Skin of body (tissue), 1 donor: ENCODE measurements at regions not wholly inside any gene's neighbourhood (a gene's known extent, or its start where the extent isn't known, plus 50 kb on each side); places are given as distances from the start of the nearest gene placed in this dataset.

Experiments
- DNase-seq: peaks from one replicate; lab custom pipeline; 2025; lab: John Stamatoyannopoulos, UW

DNA sequence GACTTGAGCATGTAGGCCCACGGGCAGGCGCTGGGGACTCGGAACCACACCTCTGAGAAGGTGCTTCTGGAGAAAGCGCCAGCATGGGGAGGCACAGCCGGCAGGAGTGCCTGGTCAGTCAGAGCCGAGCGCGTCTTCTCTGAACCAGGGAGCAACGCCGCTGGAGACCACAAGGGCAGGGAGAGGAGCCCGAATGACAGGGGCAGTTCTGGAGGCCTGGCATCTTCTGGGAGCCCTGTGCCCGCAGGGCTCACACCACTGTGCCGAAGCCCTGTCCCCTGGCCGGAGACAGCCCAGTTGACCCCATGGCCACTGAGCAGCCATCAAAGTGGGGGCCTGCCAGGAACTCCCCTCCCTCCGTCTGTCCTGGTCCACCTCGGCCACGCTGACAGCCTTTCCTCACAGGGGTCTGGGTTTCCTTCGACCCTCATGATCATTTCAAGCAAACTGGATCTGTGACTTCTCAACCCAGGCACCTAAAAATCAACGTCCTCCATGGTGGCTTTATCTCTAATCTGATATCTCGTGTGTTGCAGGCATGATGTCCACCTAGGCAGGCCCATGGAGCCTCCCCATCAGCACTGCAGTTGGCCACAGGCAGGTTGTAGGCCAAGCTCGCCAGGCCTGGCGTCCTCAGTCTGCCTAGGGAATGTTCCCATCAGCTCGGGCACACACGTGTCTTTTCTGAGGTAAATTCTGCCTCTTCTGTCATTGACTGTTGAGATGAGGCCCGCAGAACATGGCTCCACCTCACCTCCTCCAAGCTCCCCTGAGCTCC, 299.3 kb upstream of the RTL1 start:
- DNase-seq = no peak

DNA sequence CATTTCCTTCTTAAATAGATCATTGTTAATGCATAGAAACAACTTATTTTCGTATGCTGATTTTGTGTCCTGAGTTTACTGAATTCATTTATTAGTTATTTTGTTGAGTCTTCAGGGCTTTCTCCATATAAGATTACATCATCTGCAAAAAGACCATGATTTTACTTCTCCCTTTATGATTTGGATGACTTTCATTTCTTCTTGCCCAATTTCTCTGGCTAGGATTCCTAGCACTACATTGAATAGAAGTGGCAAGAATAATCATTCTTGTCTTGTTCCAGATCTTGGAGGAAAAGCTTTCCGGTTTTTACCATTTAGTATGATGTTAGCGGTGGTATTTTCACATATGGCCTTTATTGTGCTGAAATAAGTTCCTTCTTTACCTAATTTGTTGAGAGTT, 303.0 kb upstream of the RTL1 start:
- peak; percentile 75 for DNase-seq

DNA sequence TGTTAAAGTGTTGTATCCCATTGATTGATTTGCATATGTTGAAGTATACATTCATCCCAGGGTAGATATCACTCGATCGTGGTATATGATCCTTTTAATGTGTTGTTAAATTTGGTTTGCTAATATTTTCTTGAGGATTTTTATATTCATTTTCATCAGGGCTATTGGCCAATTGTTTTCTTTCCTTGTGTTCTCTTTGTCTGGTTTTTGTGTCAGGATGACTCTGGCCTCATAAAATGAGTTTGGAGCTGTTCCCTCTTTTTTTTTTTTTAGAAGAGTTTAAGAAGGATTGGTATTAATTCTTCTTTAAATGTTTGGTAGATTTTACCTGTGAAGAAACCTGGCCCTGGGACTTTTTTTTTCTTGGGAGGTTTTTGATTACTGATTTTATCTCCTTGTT, 303.5 kb upstream of the RTL1 start:
- no peak for DNase-seq

DNA sequence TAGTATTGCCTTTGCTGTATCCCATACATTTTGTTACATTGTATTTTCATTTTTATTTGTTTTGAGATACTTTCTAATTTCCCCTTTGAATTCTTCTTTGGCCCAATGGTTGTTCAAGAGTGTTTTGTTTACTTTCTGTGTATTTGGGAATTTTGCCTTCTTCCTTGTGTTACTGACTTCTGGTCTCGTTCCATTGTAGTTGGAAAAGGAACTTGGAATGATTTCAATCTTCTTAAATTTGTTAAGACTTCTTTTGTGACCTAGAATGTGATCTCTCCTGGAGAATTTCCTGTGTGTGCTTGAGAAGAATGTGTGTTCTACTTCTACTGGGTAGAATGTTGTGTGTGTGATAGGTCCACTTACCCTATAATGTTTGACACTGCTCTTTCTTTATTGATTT, 304.4 kb upstream of the RTL1 start:
- DNase-seq = peak; percentile 16

DNA sequence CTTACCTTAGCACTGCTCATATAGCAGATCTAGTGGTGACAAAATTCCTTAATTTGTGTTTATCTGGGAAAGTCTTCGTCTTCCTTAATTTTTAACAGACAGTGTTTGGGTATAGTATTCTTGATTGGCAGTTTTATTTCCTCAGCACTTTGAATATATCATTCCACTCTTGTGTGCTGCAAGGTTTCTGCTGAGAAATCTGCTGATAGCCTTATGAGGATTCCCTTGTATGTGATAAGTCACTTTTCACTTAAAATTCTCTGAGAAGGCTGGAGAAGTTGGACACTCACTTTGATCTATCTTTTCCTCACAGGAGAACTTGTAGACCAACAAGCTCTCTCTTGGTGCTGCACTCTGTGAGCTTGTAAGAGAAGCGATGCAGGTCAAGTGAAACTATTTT, 306.1 kb upstream of the RTL1 start:
- no peak for DNase-seq

DNA sequence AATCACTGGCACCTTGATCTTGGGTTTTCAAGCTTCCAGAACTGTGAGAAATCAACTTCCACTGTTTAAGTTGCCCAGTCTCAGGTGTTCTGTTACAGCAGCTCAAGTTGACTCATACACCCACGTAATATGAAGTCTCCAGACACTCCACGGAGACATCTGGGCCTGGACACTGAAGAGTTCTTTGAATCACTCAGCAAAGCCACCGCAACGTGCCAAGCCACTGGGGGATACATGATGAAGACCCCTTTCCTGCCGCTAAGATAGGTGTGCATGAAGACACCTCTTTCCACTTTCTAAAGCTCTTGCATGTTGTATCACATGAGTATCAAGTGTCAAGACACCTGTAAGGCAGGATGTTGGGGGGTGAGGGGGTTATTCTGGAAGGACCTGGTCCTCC, 311.7 kb upstream of the RTL1 start:
- no peak for DNase-seq

DNA sequence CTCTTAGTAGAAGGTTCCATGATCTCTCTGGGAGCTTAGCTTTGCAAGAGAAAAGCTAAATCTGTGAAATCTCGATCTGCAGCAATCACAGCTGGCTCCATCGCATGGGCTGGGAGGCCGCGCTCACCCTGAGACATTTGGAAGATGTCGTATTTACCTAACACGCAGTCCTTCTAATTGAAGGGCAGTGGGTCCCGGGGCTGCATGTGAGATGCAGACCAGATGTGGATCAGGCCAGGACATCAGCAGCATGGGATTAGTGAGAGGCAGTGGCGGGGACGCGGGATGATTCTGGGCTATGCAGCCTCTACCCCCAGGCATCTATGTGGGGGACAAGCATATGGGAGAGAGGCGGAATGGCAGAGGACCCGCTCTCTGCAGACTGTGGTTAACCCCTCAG, 312.4 kb upstream of the RTL1 start:
- no peak for DNase-seq

DNA sequence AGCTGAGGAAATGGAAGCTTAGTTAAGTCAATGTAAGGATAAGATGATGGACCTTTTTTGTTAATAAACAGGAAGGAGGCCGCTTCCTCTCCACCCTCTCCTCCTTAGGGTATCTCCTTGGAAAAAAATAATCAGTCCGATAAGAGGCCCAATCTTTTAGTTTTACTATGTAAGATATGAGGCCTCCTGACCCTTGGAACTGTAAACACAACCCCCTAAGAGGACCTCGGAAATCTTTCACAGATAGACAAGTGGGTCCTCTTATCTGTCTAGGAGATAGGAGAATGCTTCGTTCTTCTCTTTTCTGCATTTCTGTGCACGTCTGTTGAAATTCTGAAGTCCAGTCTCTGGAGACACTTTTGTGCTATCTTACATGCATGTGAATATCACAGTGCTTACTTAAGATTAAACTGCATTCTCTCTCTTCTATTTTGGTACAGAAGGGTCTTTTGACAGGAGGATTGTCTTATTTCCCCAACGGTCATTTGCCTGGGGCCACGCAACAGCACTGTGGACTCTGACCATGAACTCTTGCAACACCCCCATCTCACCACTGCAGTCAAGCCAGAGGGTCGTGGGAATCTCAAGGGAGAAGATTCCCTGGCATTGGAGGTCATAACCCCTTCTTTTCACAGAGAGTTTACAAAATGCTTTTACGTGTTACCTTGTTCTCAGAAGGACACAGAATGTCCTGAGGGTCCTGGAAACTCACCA, 313.0 kb upstream of the RTL1 start:
- DNase-seq = no peak

DNA sequence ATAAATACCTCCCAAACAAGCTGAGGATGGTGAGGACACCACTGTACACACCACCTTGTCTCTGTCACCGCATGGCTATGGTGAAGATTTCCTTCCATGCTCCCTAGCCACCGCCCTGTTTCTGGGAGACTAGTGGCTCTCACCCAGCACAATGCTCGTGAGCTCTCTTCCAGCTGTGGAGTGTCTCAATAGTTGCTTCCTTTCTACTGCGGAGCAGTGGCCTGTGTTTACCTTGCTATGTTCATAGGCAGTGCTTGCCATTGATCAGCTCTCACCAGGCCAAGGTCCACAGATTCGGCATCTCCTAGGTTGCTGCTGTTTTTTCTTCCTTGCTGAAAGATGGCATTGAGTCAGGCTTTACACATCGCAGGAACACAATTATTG, 313.6 kb upstream of the RTL1 start:
- no peak for DNase-seq

DNA sequence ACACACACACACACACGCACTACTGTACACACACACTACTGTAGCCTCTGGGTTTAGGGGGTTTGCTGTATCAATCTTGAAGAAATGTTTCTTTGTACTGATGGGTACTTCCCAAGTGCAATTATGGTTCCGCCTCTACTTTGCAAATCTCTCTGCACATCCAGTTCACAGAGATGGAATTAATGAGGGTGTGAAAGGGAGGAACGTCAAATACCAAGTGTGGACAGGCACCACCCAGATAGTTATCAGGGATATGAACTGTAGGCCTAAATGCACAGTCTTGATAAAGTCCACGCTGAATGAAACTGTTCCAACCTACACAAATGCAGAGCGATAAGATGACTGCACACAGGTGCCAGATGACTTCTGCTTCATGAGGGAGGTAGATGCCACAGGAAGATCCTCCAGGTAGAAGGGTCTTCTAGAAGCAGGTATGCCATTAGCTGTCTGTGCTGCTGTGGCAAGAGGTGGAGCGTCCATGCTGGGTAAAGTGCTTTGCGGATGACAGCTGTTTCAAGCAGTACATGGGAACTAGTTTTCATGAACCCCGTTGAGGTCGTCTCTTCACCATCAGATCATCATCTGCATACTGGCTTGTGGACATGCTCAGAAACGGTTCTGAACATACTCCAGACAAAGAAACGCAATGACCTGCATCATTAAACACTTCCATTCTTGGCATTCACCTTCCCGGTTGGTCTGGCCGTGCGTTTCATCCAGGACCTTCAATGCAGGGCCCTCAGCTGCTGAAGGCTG, 314.3 kb upstream of the RTL1 start:
- DNase-seq = no peak

DNA sequence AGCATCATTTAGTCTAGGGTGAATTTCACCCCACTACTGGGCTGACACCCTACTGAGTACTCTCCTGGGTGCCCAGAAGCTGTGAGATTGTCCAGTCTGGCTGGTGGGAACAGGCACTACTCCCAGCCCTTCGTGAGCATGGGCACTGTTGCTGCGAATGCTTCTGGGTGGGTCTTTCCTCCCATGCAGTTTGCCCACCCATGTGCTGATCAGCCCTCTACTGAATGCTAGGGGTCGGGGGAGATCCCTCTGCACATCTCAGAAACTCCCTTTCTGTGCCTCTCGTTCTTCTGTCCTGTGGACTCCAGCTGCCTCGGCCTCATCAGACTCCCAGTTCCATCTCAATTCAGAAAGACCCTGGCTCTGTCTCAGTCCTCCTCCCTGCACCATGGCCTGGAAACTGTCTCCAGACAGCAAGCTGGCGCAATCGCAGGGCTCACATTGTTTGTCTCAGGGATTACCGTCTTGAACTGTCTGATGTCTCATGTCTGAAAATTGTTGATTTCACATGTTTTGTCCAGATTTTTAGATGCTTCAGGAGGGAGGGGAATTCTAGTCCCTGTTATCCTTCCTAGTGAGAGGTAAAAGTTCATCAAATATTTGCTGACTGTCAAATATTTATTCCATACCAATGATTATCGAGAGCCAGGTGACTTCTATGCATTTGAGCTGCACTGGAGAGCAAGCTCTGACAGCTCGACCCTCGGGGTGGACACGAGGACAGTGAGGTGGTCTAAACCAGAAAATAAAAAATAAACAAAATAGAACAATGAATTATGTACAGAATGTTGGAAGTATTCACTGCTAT, 316.6 kb upstream of the RTL1 start:
- DNase-seq = no peak

DNA sequence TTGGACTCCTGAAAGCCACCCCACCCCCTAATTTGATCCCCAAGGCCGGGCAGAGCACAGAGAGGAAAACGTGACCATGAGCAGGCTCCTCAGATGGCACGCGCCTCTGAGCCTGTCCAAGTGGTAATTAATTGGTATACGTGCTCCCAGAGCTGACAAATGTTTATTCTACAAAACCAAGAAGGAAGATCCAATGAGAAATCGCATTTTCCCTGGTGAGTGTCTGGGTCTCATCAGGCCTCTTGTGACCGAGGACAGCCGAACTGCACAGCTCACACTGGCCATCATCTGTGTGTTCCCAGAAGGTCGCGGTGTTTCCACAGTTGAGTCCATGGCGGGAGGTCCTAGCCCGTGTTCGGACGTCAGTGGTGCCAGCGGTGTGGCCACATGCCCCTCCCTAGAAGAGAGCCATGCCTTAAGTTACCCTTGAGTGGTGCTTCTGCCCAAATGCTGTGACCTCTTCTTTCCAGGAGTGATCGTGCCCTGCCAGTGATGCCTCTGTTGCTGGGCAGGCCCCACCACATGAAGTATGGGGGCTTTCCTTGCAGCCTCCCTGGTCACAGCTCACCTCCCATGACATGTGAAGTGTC, 317.5 kb upstream of the RTL1 start:
- no peak for DNase-seq

DNA sequence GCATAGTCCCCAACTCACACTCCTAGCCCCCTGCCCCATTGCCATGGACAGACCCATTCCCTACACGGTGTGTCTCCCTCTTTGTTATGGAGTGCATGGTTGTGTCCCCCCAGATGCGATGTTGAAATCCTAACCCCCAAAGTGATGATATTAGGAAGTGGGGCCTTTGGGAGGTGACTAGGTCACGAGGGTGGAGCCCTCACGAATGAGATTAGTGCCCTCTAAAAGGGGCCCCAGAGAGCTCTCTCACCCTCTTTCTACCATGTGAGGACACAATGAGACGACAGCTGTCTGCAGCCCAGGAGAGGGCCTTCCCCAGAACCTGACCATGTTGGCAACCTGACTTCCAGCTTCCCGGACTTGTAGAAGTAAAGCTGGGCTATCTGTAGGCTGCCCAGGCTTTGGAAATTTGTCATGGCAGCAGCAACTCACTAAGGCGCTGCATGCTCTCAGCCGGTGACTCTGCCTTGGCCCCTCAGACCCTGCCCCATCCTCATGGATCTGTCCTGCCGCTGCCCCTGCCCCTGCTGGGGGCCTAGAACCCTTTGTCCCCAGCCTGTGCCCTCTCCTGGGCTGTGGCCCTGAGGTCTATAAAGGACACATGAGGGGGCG, 318.1 kb upstream of the RTL1 start:
- no peak for DNase-seq

DNA sequence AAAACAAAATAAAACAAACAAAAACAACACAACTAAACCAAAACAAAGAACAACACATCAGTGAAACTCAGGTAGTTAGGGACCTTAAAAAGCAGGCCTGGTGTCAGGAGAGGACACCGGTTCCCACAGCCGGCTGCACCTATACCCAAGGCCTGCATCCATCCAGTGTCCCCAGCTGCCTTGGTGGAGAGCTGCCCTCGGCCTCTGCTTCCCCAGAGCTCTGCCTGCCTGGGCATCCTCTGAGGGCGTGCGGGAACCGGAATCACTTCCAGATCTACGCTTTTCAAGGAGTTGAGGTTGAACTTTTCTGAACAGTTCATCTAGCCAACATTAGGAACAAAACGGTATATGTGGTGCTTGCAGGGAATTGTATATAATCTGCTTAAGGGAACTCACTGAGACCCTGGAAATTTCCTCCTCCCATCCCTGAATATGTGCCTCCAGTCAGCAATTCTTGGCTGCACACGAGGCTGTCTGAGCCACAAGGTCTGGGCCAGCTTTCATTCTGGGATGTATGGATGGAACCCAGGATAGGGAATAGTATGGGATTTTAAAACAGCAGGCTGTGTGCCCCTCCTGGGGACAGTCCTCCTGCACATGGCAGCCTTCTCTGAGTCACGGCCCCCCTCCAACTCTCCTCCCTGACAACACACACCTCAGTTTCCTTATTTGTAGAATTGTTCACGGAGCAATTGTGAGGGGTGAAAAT, 319.0 kb upstream of the RTL1 start:
- DNase-seq = no peak

DNA sequence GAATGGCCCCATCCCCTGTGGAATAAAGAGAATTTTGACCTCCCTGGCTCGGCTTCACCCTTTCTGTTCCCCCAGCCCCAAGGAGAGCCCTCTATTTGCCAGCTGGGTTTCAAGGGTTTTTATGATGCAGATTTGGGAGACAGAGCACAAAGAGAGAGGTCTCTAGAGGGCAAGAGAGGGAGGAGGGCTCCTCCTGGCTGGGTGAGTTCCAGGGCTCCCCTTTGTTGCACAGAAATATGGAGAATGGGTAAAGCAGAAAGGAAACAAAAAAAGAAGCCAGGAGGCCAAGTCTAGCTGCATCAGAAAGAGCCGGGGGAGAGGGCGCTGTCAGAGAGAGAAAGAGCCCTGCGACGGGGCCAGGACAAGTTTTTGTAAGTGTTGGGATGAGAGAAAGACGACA, 319.6 kb upstream of the RTL1 start:
- DNase-seq = no peak

DNA sequence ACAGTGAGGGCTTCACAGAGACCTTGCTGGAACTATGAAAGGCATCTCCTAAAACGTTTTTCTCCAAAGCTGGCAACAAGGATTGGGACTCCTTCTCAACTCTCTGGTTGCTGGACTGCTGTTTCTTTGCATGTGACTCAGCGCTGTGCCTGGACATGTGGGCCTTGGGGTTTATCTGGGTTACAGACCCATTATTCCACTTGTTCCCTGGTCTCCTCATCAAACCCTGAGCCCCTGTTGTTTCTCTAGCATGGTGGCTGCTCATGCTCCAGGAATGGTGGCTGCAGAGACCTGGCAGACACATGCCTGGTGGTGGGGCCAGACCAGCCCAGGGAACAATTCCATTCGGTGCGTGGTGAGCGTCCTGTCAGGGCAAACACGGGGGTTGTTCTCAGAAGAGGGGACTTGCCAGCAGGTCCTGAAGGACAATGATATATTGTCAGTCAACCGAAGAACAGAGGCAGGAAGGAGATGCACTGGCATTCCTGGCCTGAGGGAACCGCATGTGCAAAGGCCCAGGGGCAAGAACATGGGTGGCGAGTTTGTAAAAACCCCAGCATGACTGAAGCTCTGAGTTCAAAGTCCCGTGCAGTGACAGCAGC, 320.1 kb upstream of the RTL1 start:
- no peak for DNase-seq

DNA sequence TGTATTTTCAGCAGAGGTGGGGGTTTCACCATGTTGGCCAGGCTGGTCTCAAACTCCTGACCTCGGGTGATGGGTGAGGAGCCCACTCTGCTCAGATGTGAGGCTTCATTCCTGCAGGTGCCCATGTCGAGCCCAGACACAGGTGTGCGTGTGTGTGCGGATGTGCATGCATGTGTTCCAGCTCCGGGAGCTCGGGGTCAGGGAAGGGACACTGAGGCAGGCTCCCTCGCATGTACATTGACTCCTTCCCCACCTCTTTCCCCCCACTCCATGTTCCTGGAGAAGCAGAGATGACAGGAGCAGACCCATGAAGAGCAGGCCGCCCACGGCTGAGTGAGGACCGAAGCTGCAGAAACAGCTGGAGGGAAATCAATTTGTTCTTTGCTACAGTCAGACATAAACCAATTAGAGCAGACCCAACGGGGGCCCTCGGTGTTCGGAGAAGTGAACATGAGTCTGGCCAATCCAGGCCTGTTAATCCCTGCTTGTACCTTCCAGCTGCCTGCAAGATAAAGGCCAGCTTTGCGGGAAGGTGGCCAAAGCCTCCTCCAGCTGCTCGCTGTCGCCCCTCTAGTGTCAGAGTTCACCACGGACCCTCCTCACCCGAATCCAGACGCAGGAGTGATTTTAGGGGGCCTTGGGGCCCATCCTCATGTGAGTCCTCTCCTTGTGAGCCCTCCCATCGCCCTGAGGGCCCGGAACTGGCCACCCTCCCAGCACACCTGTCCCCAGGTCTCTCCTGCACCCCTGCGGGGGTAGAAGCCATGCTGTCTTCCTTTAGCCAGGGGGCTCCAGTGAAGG, 321.0 kb upstream of the RTL1 start:
- no peak for DNase-seq

DNA sequence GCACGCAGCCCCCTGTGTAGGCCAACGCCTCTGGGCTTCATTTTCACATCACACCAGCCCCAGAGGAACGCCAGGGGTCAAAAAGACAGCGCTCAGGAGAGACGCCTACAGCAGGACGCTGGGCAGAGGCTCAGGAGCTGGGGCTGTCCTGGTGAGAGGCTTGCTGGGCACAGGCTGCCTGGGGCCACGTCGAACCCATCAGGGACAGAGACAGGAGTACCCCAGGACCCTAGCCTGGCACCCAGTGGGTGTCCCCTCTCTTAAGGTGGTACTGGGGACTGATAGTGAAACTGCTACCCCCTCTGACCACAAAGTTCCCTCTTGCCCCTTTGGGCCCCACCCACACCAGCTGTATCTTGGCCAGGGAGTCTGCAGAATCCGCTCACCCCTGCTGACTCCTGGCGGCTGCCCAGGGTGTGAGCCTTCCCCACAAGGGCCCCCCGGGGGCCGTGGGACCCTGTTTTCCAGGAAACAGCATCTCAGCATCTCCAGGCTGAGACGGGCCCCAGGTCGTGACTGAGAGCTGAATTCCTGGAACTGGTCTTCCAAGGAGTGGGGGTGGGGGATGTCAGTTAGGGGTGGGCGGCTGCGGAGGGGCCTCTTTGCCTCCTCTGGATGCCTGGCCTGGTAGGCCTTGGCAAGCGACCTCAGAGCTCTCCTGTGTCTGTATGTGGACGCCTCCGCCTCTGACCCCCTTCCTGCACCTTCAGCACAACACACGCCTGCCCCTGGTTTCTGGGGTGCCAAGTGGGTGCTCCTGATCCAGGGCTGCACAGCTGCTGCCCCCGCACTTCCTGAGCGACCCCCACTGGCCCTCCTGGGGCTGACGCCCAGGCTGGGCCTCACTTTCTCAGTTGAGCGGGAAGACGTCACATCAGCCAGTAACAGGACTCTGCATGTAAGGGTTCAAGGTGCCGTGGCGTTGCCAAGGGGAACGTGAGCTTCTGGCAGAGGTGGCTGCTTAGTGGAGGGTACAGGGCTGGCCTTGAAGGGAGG, 321.9 kb upstream of the RTL1 start:
- DNase-seq = no peak
